Muscle of leg (tissue), 3 donors: ENCODE measurements at regions not wholly inside any gene's neighbourhood (a gene's known extent, or its start where the extent isn't known, plus 50 kb on each side); places are given as distances from the start of the nearest gene placed in this dataset.

ENCODE experiments used
- DNase-seq: peaks from one replicate; pipeline ENCODE4 v3.0.0; 2013
- H3K27ac ChIP-seq: one replicate; pipeline ENCODE4 v1.5.1; 2013; ENCODE audit warnings: mild to moderate bottlenecking, low read length, control low read depth
- H3K27me3 ChIP-seq: one replicate; pipeline ENCODE4 v1.6.1; 2013; ENCODE audit warnings: low read length; ENCODE audit not compliant: control insufficient read depth, insufficient read depth
- H3K36me3 ChIP-seq: one replicate; pipeline ENCODE4 v1.6.1; 2013; ENCODE audit warnings: low read length; ENCODE audit not compliant: control insufficient read depth, insufficient read depth
- H3K4me1 ChIP-seq: one replicate; pipeline ENCODE4 v1.6.1; 2013; ENCODE audit warnings: low read length; ENCODE audit not compliant: control insufficient read depth, insufficient read depth
- H3K4me3 ChIP-seq: one replicate; pipeline ENCODE4 v1.5.1; 2013; ENCODE audit warnings: low read length, control low read depth
- H3K9me3 ChIP-seq: replicated peaks from 2 replicates; pipeline ENCODE4 v1.6.1; 2013; ENCODE audit warnings: low read depth, low read length; ENCODE audit not compliant: control insufficient read depth
- WGBS: methylation state at CpG from one replicate; pipeline ENCODE4 v1.1.5; 2013; ENCODE audit warnings: missing lambda C conversion rate; ENCODE audit not compliant: insufficient coverage; 5-methylcytosine and 5-hydroxymethylcytosine counted together

DNA sequence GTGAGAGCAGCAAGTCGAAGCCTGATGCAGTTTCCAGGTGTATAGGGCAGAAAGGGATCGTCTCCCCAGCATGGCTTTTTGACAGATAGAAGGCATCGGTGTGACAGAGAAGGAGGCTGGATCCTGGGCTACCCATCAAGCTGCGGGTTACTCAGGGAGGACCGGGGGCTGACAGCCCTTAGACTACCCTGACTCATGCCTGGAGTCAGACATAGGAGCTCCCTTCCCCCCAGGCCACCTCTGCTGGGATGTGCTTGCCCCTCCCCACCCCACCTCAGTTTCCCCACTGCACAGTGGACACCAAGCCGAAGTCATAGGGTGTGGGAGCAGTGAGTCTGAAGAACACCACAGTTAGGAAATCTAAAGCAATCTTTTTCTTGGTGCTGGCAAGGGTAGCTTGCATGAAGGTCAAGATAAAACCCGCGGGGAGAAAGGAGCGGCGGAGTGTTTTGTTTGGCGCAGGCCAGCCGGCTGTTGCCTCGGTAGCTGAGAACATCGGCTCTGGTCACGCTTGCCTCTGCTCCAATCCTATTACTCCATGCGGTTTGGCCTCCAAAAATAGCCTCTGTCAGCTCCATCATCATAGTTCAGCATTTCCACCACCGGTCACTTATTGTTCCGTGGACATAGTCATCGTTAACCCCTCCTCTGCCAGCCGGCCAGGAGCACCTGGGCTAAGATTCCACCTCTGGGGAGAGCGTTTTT is 169.2 kb upstream of the GLI2 start:
- peaks cover 38% of the 10 kb centered on the region for H3K4me1 ChIP-seq
- no peak overlapping the region for H3K4me3 ChIP-seq
- no peak overlapping the region for H3K27ac ChIP-seq
- peaks cover 16% of the 10 kb centered on the region for H3K27me3 ChIP-seq
- 36% methylated on average over 16 of the region's 21 CpGs for WGBS
- peak; percentile 88 for DNase-seq
- no peaks in the 10 kb centered on the region for H3K9me3 ChIP-seq
- H3K36me3 ChIP-seq, result no peaks in the 10 kb centered on the region

DNA sequence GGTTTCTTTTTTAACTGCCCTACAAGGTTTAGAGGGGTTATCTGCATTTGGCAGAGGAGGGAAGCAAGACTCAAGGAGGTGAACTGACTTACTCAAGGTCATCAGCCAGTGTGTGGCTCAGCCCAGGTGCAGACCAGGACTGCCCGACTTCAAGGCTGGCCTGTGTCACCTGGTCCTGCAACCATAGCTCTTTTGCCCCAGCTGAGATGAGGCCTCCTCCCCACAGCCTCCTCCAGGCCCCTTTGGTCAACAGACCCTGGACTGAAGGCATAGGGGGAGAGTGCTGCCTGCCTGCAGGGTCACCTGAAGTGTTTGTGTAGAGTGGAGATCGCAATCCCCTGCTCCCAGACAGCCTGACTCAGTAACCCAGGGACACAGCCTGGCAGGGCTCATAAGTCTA is 168.5 kb upstream of the GLI2 start:
- Histone ChIP-seq H3K27ac (no peak overlapping the region), H3K27me3 (peaks cover 16% of the 10 kb centered on the region), H3K4me3 (no peak overlapping the region), H3K4me1 (peaks cover 38% of the 10 kb centered on the region), H3K36me3 (no peaks in the 10 kb centered on the region), H3K9me3 (no peaks in the 10 kb centered on the region)
- 89% methylated on average over 2 of the region's 2 CpGs for WGBS
- DNase-seq, result no peak

DNA sequence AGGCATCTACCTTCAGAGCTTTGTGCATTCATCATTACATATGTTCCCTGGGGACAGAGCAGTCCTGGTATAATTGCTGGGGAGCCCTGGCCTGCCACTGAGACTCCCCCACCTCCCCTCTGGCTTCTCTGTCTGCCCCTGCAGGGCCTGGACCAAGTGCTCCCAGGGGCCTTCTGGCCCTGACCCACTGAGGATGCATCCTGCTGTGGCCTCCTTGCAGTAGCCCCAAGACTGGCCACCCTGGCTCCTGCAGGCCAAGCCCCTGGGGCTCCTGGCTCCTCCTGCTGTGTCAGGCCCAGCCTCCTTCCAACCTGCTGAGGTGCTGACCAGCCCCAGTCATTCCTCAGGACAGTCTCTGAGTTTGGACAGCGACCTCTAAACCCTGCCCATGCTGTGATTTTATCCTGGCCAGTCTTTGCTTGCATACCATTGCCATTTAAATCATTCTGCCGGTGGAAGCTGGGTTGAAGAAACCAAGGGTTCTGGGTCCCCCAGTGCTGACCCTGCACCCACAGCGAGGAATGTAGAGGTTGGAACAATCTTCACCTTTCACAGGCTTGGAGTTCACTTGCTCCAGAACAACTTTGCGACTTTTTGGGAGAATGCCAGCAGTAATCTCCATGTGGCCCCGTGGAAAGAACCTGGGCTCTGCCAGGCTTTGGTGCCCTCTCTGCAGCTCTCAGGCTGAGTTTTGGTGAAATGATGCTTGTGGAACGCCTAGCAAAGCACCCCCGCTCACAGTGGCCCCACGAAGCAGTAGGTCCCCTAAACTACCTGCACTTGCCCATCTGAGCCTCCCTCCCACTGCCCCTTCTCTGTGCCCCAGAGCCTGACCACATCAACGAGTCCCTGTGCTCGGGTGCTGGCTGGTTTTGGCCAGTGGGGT is 167.3 kb upstream of the GLI2 start:
- DNase-seq, result no peak
- Histone ChIP-seq H3K27me3 (peaks cover 17% of the 10 kb centered on the region), H3K4me1 (peaks cover 38% of the 10 kb centered on the region), H3K9me3 (no peaks in the 10 kb centered on the region), H3K27ac (no peak overlapping the region), H3K36me3 (no peaks in the 10 kb centered on the region), H3K4me3 (no peak overlapping the region)
- 73% methylated on average over 6 of the region's 10 CpGs for WGBS

GRCh38 chr2:120568975-120569268 is 166.7 kb upstream of the GLI2 start:
- Histone ChIP-seq H3K4me3 (no peak overlapping the region), H3K36me3 (no peaks in the 10 kb centered on the region), H3K27ac (no peak overlapping the region), H3K4me1 (peaks cover 35% of the 10 kb centered on the region), H3K9me3 (no peaks in the 10 kb centered on the region), H3K27me3 (peaks cover 18% of the 10 kb centered on the region)
- DNase-seq, result no peak
- 22% methylated on average over 3 of the region's 3 CpGs for WGBS

DNA sequence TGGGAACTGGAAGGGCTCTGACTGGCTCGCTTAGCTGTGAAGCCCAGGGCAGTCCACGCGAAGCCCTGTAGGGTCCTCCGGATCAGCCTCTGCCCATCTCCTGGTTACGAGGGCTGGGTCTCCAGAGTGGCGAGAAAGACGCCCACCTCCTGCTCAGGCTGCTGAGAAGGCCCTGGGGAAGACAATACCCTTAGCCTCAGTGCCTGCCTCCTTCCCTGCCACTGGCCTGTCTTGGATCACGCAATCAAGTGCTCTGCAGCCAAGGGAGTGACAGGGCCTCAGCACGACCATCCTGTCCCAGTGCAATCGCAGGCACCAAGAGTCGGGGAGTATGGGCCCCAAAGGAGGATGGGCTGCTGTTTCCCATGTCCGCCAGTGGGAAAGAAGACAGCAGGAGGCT is 165.7 kb upstream of the GLI2 start:
- H3K27ac ChIP-seq, result no peak overlapping the region
- H3K27me3 ChIP-seq, result peaks cover 23% of the 10 kb centered on the region
- H3K4me3 ChIP-seq, result no peak overlapping the region
- peaks cover 26% of the 10 kb centered on the region for H3K4me1 ChIP-seq
- DNase-seq, result no peak
- H3K36me3 ChIP-seq, result no peaks in the 10 kb centered on the region
- 83% methylated on average over 11 of the region's 12 CpGs for WGBS
- H3K9me3 ChIP-seq, result no peaks in the 10 kb centered on the region

DNA sequence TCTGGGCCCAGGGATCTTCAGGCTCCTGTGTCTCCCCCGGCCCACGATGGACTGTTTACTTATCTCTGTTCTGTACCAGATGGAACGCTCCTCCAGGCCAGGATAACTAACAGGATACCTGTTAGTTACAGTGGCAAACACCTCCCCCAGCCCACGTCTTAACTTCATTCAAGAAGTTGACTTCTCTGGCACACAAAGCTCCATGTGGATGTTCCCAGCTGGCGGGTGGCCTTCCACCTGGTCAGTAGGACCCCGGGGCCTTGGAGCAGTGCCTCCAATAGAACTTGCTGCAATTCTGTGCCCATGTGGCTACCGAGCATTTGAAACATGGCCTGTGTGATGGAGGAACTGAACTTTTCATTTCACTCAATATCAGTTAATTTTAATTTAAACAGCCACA is 165.1 kb upstream of the GLI2 start:
- 93% methylated on average over 5 of the region's 7 CpGs for WGBS
- DNase-seq, result no peak
- H3K9me3 ChIP-seq, result no peaks in the 10 kb centered on the region
- peaks cover 26% of the 10 kb centered on the region for H3K27me3 ChIP-seq
- H3K4me3 ChIP-seq, result no peak overlapping the region
- no peaks in the 10 kb centered on the region for H3K36me3 ChIP-seq
- H3K27ac ChIP-seq, result no peak overlapping the region
- H3K4me1 ChIP-seq, result peaks cover 25% of the 10 kb centered on the region

DNA sequence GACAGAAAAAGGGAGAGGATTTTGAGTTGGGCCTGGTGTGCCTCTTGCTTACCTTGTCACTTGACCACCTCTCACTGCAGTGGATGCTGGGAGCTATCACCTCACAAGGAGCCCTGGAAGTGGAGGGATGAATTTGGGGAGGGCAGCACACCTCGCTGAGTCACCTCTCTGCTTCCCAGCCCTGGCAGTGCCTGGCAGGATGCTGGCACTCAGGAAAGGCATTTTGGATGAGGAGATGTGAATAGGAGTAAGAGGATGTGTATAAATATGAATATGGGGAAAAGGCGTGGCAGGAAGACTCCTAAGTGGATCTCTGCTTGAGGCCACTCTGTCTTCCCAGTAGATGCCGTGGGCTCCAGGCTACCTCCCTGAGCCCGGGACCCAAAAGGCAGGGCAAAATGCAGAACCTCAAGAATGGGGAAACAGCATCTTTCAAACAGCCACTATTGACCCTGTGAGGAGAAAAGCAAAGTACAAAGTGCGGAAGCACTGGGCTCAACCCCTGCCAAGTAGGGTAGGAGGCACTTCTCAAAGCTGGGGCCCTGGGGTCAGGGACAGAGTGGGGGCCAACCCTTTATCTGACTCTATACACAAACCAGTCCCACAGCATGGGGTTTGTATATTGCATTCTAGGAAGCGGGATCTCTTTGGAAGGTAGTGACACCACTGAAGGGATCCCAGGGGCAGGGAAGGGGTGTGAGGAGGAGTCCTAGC is 164.5 kb upstream of the GLI2 start:
- Histone ChIP-seq H3K27ac (no peak overlapping the region), H3K9me3 (no peaks in the 10 kb centered on the region), H3K4me3 (no peak overlapping the region), H3K36me3 (no peaks in the 10 kb centered on the region), H3K27me3 (peaks cover 30% of the 10 kb centered on the region), H3K4me1 (peaks cover 21% of the 10 kb centered on the region)
- WGBS, result 70% methylated on average over 4 of the region's 6 CpGs
- DNase-seq, result no peak

GRCh38 chr2:120572226-120572625 is 163.4 kb upstream of the GLI2 start:
- H3K27me3 ChIP-seq, result peaks cover 36% of the 10 kb centered on the region
- H3K4me1 ChIP-seq, result peaks cover 21% of the 10 kb centered on the region
- 50% methylated on average over 2 of the region's 2 CpGs for WGBS
- no peak overlapping the region for H3K27ac ChIP-seq
- no peak for DNase-seq
- H3K9me3 ChIP-seq, result no peaks in the 10 kb centered on the region
- no peaks in the 10 kb centered on the region for H3K36me3 ChIP-seq
- no peak overlapping the region for H3K4me3 ChIP-seq

DNA sequence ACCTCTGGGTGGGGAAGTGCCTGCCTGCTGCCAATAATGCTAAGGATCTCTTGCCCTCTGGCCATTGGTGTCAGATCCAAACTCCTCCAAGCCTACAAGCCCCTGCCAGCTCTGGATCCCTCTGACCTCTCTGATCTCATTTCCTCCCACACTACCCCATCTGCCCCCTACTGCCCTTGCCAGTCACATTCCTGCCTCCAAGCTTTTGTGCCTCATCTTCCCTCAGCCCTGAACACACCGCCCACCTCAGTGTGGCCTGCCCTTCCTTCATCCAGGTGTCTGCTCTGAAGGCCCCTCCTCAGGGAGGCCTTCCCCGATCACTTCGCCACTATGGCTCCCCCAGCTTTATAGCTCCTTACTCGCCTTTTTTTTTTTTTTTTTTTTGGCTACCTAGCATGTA is 161.0 kb upstream of the GLI2 start:
- WGBS, result 74% methylated on average over 4 of the region's 4 CpGs
- H3K27ac ChIP-seq, result no peak overlapping the region
- H3K9me3 ChIP-seq, result no peaks in the 10 kb centered on the region
- H3K4me3 ChIP-seq, result no peak overlapping the region
- H3K27me3 ChIP-seq, result peaks cover 41% of the 10 kb centered on the region
- DNase-seq, result no peak
- peaks cover 16% of the 10 kb centered on the region for H3K4me1 ChIP-seq
- H3K36me3 ChIP-seq, result no peaks in the 10 kb centered on the region

GRCh38 chr2:120575966-120576365 is 159.7 kb upstream of the GLI2 start:
- Histone ChIP-seq H3K4me3 (no peak overlapping the region), H3K27me3 (peaks cover 50% of the 10 kb centered on the region), H3K9me3 (no peaks in the 10 kb centered on the region), H3K4me1 (peaks cover 24% of the 10 kb centered on the region), H3K36me3 (no peaks in the 10 kb centered on the region), H3K27ac (no peak overlapping the region)
- WGBS, result 90% methylated on average over 5 of the region's 6 CpGs
- no peak for DNase-seq
